ENCODE measurements at regions not wholly inside any gene's neighbourhood (a gene's known extent, or its start where the extent isn't known, plus 50 kb on each side); places are given as distances from the start of the nearest gene placed in this dataset.

GRCh38 chr2:190150413-190150812, 87.9 kb upstream of the MSTN start:
- TF ChIP-seq CREB1 (IDR thresholded peaks at IDR 0.05; ENCODE audit: low read depth) = no peak
- TF ChIP-seq CEBPB (IDR thresholded peaks at IDR 0.05) = no peak
- TF ChIP-seq TEAD4 (IDR thresholded peaks at IDR 0.05) = no peak

- TF ChIP-seq ZBTB7A (IDR thresholded peaks at IDR 0.05; ENCODE audit: low read depth) (no peak), MAX (IDR thresholded peaks at IDR 0.05) (no peak), REST (IDR thresholded peaks at IDR 0.05; ENCODE audit: low read depth) (no peak), FOXM1 (IDR thresholded peaks at IDR 0.05; ENCODE audit: borderline replicate concordance, low read depth) (no peak), TAF1 (IDR thresholded peaks at IDR 0.05; ENCODE audit: low read depth) (no peak), TEAD4 (IDR thresholded peaks at IDR 0.05) (no peak), CREB1 (IDR thresholded peaks at IDR 0.05; ENCODE audit: low read depth) (no peak), CEBPB (IDR thresholded peaks at IDR 0.05) (no peak), YY1 (IDR thresholded peaks at IDR 0.05; ENCODE audit: low read depth) (no peak)
These were observed 87.4 kb upstream of the MSTN start for GRCh38 chr2:190149908-190150307.

GRCh38 chr2:190149200-190149599, 86.7 kb upstream of the MSTN start:
- TF ChIP-seq TAF1 (IDR thresholded peaks at IDR 0.05; ENCODE audit: low read depth) (no peak), FOXM1 (IDR thresholded peaks at IDR 0.05; ENCODE audit: borderline replicate concordance, low read depth) (no peak), CEBPB (IDR thresholded peaks at IDR 0.05) (no peak), TEAD4 (IDR thresholded peaks at IDR 0.05) (no peak), MAX (IDR thresholded peaks at IDR 0.05) (no peak), REST (IDR thresholded peaks at IDR 0.05; ENCODE audit: low read depth) (no peak), USF1 (IDR thresholded peaks at IDR 0.05) (no peak)

GRCh38 chr2:190139371-190139770, 76.8 kb upstream of the MSTN start:
- TF ChIP-seq MAX (IDR thresholded peaks at IDR 0.05) (no peak), EP300 (IDR thresholded peaks at IDR 0.05; ENCODE audit: borderline replicate concordance) (no peak), YY1 (IDR thresholded peaks at IDR 0.05; ENCODE audit: low read depth) (no peak), TEAD4 (IDR thresholded peaks at IDR 0.05) (no peak), RAD21 (IDR thresholded peaks at IDR 0.05; ENCODE audit: low read depth) (no peak), CEBPB (IDR thresholded peaks at IDR 0.05) (no peak), USF1 (IDR thresholded peaks at IDR 0.05) (no peak), TAF1 (IDR thresholded peaks at IDR 0.05; ENCODE audit: low read depth) (no peak), NFIC (IDR thresholded peaks at IDR 0.05) (no peak), REST (IDR thresholded peaks at IDR 0.05; ENCODE audit: low read depth) (no peak), TCF12 (IDR thresholded peaks at IDR 0.05; ENCODE audit: low read depth) (no peak), FOXM1 (IDR thresholded peaks at IDR 0.05; ENCODE audit: borderline replicate concordance, low read depth) (no peak), ZBTB7A (IDR thresholded peaks at IDR 0.05; ENCODE audit: low read depth) (no peak), CREB1 (IDR thresholded peaks at IDR 0.05; ENCODE audit: low read depth) (no peak), EGR1 (IDR thresholded peaks at IDR 0.05) (no peak)

- no peak for TF ChIP-seq EP300 (IDR thresholded peaks at IDR 0.05; ENCODE audit: borderline replicate concordance)
- TF ChIP-seq NFIC (IDR thresholded peaks at IDR 0.05) = no peak
- no peak for TF ChIP-seq REST (IDR thresholded peaks at IDR 0.05; ENCODE audit: low read depth)
- TF ChIP-seq MAX (IDR thresholded peaks at IDR 0.05) = no peak
- no peak for TF ChIP-seq TEAD4 (IDR thresholded peaks at IDR 0.05)
- no peak for TF ChIP-seq EGR1 (IDR thresholded peaks at IDR 0.05)
- TF ChIP-seq TCF12 (IDR thresholded peaks at IDR 0.05; ENCODE audit: low read depth) = no peak
- no peak for TF ChIP-seq USF1 (IDR thresholded peaks at IDR 0.05)
- TF ChIP-seq TAF1 (IDR thresholded peaks at IDR 0.05; ENCODE audit: low read depth) = no peak
- no peak for TF ChIP-seq RAD21 (IDR thresholded peaks at IDR 0.05; ENCODE audit: low read depth)
- TF ChIP-seq CREB1 (IDR thresholded peaks at IDR 0.05; ENCODE audit: low read depth) = no peak
- no peak for TF ChIP-seq YY1 (IDR thresholded peaks at IDR 0.05; ENCODE audit: low read depth)
- no peak for TF ChIP-seq ZBTB7A (IDR thresholded peaks at IDR 0.05; ENCODE audit: low read depth)
- no peak for TF ChIP-seq FOXM1 (IDR thresholded peaks at IDR 0.05; ENCODE audit: borderline replicate concordance, low read depth)
- no peak for TF ChIP-seq CEBPB (IDR thresholded peaks at IDR 0.05)
These were observed 75.5 kb upstream of the MSTN start for GRCh38 chr2:190138032-190138431.

Data from Ishikawa (cell line).